HG02798 (cell line): ENCODE measurements at regions not wholly inside any gene's neighbourhood (a gene's known extent, or its start where the extent isn't known, plus 50 kb on each side); places are given as distances from the start of the nearest gene placed in this dataset.

ENCODE experiments used
- ATAC-seq: cut with Tn5 transposase; IDR thresholded peaks from one replicate; pipeline ENCODE4 v1.9.1; 2021; ENCODE audit warnings: mild to moderate bottlenecking; ENCODE audit not compliant: unreplicated experiment, poor library complexity

DNA sequence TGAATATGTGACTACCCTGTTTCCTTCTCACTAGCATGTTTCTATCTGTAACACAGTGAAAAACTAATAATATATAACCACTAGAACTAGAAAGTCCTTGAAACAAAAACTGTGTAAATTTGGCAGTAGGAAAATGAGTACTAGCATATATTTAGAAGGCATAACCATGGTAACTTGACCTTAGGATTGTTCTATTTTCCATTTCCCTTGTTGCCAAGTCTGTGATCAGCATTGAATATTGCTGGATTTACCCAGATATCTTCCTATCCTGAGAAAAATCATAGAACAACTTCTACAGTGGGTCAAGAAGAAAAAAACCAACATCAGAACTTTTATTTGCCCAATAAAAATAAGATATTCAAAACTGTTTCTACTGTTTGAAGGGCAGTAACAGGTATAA, 563.9 kb upstream of the NRXN1 start:
- ATAC-seq, result no peak

- no peak for ATAC-seq
Measured at GRCh38 chr2:51581636-51582267, 549.8 kb upstream of the NRXN1 start.

DNA sequence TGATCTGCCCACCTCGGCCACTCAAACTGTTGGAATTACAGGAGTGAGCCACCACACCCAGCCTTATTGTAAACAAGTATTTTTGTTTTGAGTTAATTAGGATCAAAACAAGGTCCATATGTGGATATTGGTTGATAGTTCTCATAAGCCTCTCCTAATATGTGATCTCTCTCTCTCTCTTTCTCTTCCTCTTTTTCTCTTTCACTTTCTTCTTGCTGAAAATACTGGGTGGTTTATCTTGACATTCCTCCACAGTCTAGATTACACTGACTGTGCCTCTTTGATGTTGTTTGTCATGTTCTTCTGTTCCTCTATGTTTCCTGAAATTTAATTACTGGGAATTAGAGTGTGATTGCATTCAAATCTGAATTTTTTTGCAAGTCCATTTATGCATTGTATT, 547.5 kb upstream of the NRXN1 start:
- no peak for ATAC-seq

GRCh38 chr2:51575181-51575580, 543.2 kb upstream of the NRXN1 start:
- ATAC-seq, result no peak

- ATAC-seq, result no peak
Measured at GRCh38 chr2:51559026-51559425, 527.1 kb upstream of the NRXN1 start.

DNA sequence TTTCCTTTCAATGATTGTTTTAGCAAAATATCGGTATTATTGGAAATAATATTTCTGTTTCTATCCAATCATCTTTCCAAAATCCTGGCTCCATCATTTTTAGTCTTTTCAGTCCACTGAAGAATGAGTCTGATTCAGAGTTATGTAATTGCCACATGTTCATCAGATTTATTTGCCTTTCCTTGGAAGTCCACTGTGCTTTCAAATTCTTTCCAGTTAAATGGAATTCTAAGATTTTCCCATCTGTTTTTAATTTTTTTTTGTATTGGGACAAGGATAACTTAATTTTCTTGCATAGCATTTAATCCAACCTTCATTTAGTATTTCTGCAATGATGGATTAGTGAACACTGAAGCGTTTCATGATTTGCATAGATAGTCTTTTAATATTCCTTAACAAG, 521.5 kb upstream of the NRXN1 start:
- no peak for ATAC-seq

- no peak for ATAC-seq
Measured at GRCh38 chr2:51535763-51536162, 503.8 kb upstream of the NRXN1 start.

DNA sequence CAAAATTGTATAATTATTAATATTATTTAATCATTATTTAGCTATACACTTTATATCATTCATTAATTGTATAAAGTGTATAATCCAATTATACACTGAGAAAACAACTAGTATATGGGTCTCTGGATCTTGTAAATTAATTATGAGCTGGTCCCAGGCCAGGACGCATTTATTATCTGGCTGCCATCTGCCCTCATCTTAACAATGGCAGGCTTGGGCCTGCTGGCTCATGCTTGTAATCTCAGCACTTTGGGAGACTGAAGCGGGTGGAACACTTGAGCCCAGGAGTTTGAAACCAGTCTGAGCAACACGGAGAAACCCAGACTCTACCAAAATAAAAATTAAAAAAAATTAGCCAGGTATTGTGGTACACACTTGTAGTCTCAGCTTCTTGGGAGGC, 502.2 kb upstream of the NRXN1 start:
- no peak for ATAC-seq

DNA sequence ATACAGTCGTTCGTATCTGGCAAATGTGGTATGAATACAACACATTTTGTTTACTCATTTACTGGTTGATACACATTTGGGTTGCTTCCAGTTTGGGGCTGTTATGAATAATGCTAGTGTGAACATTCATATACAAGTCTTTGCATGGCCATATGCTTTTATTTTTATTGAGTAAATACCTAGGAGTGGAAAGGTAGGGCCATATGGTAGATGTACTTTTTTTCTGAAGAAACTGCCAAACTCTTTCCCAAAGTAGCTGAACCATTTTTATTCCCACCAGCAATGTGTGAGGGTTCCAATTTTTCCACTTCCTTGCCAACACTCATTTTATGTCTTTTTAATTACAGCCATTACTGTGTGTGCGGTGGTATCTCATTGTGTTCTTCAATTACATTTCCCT, 496.2 kb upstream of the NRXN1 start:
- ATAC-seq, result no peak

- ATAC-seq, result no peak
Measured at GRCh38 chr2:51526766-51527165, 494.8 kb upstream of the NRXN1 start.

- no peak for ATAC-seq
Measured at GRCh38 chr2:51516667-51517066, 484.7 kb upstream of the NRXN1 start.

GRCh38 chr2:51511002-51511401, 479.1 kb upstream of the NRXN1 start:
- no peak for ATAC-seq

DNA sequence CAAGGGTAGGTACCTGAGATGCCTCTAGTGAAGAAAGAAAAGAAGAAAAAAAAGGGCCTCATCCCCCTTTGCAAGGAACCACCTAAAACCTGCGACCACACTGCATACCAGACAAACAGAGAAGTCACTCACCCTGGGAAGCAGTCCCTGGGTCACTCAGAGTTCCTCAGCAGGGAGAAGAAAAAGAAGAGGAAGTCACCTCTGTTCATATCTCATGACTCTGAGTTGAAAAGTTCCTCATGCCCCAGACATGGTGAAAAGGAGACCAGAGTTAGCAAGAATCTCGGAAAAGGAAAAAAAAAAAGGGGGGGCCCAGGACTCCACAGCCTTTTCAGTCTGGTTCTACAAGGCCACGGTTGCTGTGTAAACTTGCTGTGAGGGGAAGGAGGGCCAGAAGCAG, 478.4 kb upstream of the NRXN1 start:
- no peak for ATAC-seq

DNA sequence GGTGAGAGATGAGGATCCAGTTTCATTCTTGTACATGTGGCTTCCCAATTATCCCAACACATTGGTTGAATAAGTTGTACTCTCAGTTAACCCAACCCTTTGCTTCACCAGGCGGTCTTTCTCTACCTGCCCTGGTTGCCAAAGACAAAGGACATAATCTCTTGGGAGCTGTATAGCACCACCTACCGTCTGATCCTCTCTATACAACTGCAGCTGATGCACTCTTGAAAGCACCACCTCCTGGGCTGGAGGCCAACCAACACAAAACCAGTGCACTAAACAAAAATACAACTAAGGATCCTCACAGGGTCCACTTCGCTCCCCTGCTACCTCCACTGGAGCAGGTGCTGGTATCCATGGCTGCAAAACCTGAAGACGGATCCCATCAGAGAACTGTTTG, 473.6 kb upstream of the NRXN1 start:
- no peak for ATAC-seq

DNA sequence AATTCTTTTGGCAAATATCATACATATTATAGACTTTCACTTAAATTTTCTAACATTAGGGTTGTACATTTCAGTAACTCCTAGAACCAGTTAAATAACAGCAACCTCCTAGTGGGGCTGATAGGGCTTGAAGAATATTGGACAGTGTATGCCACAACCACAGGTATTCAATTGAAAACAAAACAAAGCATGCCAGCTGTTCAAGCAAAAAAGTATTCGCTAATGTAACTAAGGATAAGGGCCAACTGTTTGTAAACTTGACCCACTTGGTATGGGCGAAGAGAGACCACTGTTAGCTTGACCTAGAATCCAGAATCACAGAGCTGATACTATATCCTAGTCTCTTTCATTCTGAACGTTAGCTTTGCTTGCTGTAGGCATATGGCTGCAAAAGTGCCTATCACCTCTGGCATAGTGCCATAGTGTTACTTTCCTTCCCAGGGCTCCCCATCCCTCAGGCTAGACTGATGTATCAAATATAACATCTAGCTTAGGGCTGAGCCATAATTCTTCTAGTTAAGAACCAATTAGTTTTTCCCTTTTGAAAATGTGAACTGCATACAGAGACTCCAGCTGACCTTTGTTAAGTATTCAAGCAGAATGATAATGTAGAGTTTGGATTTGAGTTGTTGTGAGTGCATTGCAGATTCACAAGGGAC, 458.8 kb upstream of the NRXN1 start:
- no peak for ATAC-seq

DNA sequence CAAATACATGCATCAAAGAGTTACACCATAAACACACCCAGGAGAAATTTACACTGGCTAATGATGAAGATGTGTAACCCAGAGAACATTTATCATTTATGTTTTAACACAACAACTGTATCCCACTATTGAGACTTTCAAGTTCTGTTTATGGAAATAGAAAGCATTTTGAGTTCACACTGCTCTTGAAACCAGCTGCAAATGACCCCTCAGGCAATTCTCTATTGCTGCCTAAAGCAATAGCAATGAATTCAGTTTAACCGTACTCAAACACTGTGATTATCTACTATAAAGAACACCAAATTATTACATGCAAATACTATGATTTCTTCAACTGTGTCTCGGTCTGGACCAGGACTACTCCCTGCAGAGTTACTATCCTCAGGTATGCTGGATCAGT, 452.7 kb upstream of the NRXN1 start:
- ATAC-seq, result no peak

DNA sequence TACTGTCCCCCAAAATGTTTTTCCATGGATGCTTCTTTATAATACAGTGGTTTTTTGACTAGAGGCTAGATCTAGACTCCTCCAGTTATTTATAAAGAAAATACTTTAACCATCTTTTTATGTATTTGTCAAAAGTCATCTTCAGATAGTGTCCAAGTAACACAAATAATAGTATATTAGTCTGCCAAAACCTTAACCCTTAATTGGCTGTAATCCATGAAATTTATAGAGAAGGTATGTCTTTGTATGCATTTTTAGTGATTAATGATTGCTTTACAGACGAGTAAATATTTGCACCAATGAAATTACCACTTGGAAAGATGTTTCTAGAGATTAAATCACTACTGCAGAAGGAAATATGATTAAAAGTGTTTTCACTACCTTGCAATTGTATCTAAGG, 451.8 kb upstream of the NRXN1 start:
- ATAC-seq, result no peak

DNA sequence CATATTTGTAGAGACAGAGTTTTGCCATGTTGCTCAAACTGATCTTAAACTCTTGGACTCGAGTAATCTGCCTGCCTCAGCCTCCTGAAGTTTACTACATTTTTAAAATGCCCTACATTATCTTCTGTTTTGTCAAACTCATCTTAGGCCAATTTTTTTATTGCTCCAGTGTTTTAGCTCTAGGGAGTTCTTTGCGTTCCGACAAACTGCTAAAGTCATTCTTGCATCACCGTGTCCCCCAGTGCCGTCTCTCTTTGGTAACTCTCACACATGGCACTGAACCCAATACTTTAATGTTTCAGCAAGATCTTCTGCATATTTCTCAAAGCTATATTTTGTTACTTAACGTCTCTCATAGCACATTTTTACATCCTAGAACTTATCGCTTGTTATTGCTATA, 440.9 kb upstream of the NRXN1 start:
- no peak for ATAC-seq

DNA sequence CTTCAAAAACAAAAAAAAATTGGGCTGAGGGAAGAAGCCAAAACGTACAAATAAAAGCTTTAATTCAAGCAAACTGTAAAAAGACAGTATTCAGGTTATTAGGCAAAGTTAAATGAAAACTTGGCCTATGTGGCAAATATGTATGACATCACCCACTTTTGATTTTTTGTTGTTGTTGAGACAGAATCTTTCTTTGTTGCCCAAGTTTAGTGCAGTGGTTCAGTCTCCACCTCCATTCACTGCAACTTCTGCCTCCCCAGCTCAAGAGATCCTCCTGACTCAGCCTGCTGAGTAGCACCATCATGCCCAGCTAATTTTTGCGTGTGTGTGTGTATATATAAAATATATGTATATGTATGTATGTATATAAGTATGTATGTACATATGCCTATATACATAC, 440.4 kb upstream of the NRXN1 start:
- ATAC-seq, result no peak

- ATAC-seq, result no peak
Measured at GRCh38 chr2:51469102-51469501, 437.2 kb upstream of the NRXN1 start.

DNA sequence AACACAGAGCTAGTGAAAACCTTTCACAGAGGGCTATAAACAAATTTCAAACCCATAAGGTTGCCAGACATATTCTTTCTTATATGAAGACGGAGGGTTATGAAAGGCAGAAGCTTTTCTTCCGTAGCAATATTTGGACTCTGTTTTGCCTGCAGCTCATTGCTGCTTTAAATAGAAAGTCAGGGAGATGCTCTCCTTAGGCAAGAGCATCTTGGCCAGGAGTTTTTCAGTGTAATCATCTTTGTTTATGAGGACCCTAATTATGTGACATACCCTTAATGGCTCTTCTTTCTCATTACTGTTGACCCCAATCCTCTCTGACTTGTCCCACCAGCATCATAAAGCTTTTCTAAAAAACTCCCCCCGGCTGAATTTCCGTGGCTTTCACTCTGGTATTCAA, 433.4 kb upstream of the NRXN1 start:
- no peak for ATAC-seq

GRCh38 chr2:51454177-51454576, 422.2 kb upstream of the NRXN1 start:
- ATAC-seq, result no peak
